Activated effector memory CD4-positive, alpha-beta T cell treated with Interleukin-2 at 50 U/mL for 16 hours (primary cell): ENCODE measurements at regions not wholly inside any gene's neighbourhood (a gene's known extent, or its start where the extent isn't known, plus 50 kb on each side); places are given as distances from the start of the nearest gene placed in this dataset.

Experiments
- DNase-seq: peaks from one replicate; pipeline ENCODE4 v3.0.0-alpha.2; 2020

- DNase-seq = no peak
These were observed 295.7 kb upstream of the LMCD1 start for GRCh38 chr3:8205881-8206280.

GRCh38 chr3:8206971-8207617, 294.5 kb upstream of the LMCD1 start:
- DNase-seq = no peak

- no peak for DNase-seq
These were observed 290.7 kb upstream of the LMCD1 start for GRCh38 chr3:8210882-8211341.

- DNase-seq = no peak
These were observed 288.8 kb upstream of the LMCD1 start for GRCh38 chr3:8212794-8213193.

- no peak for DNase-seq
These were observed 288.3 kb upstream of the LMCD1 start for GRCh38 chr3:8213286-8213685.

- no peak for DNase-seq
These were observed 285.8 kb upstream of the LMCD1 start for GRCh38 chr3:8215821-8216220.

GRCh38 chr3:8218353-8218940, 283.2 kb upstream of the LMCD1 start:
- no peak for DNase-seq

- no peak for DNase-seq
These were observed 281.3 kb upstream of the LMCD1 start for GRCh38 chr3:8220291-8220690.

- no peak for DNase-seq
These were observed 277.9 kb upstream of the LMCD1 start for GRCh38 chr3:8223766-8224165.

- no peak for DNase-seq
These were observed 276.7 kb upstream of the LMCD1 start for GRCh38 chr3:8224941-8225340.

- DNase-seq = no peak
These were observed 267.7 kb upstream of the LMCD1 start for GRCh38 chr3:8233938-8234337.

- DNase-seq = no peak
These were observed 265.4 kb upstream of the LMCD1 start for GRCh38 chr3:8236264-8236663.

- no peak for DNase-seq
These were observed 263.7 kb upstream of the LMCD1 start for GRCh38 chr3:8237893-8238292.

GRCh38 chr3:8238432-8238831, 263.2 kb upstream of the LMCD1 start:
- DNase-seq = no peak

- DNase-seq = no peak
These were observed 262.5 kb upstream of the LMCD1 start for GRCh38 chr3:8239095-8239494.

- DNase-seq = no peak
These were observed 261.6 kb upstream of the LMCD1 start for GRCh38 chr3:8239718-8240695.

- no peak for DNase-seq
These were observed 255.6 kb upstream of the LMCD1 start for GRCh38 chr3:8246070-8246469.

- DNase-seq = no peak
These were observed 248.4 kb upstream of the LMCD1 start for GRCh38 chr3:8253201-8253600.

GRCh38 chr3:8254489-8254888, 247.1 kb upstream of the LMCD1 start:
- DNase-seq = no peak

GRCh38 chr3:8255725-8256124, 245.9 kb upstream of the LMCD1 start:
- DNase-seq = no peak

- DNase-seq = no peak
These were observed 245.1 kb upstream of the LMCD1 start for GRCh38 chr3:8256441-8257071.

GRCh38 chr3:8261018-8261417, 240.6 kb upstream of the LMCD1 start:
- no peak for DNase-seq

- no peak for DNase-seq
These were observed 234.9 kb upstream of the LMCD1 start for GRCh38 chr3:8266730-8267131.
